ENCODE measurements at regions not wholly inside any gene's neighbourhood (a gene's known extent, or its start where the extent isn't known, plus 50 kb on each side); places are given as distances from the start of the nearest gene placed in this dataset.
"Not testable (repeated sequence)": the region's sequence is repeated elsewhere in the genome, so short reads cannot be mapped to it uniquely, and the experiment has no call there.

GRCh38 chr5:179470201-179470600 lies 80.2 kb upstream of the RUFY1 start:
- TF ChIP-seq POLR2A (IDR thresholded peaks at IDR 0.05; ENCODE audit: low read length) (no peak), GATA1 (IDR thresholded peaks at IDR 0.05; ENCODE audit: low read depth, low read length) (no peak)
- DNase-seq: no peak

DNA sequence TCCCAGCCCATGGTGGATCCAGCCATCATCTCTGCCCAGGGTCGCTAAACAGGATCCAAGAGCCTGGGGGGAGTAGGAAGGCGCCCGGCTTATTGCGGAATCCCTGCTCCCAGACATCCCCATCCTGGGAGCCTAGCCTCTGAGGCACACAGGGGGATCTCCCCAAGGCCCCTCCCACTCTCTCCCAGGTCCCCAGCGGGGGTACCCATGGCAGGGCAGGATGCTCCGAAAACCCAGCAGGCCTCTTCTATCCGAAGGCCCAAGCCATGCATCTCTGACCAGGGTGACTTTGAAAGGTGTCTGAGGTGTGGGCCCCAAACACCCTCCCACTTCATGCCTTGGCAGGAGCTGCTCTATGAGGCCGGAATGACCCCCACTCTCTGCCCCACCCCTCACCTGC lies 81.7 kb upstream of the RUFY1 start:
- TF ChIP-seq POLR2A (IDR thresholded peaks at IDR 0.05; ENCODE audit: low read length) (no peak), GATA1 (IDR thresholded peaks at IDR 0.05; ENCODE audit: low read depth, low read length) (no peak)
- no peak for DNase-seq

- no peak for TF ChIP-seq GATA1 (IDR thresholded peaks at IDR 0.05; ENCODE audit: low read depth, low read length)
- no peak for TF ChIP-seq POLR2A (IDR thresholded peaks at IDR 0.05; ENCODE audit: low read length)
Measured at GRCh38 chr5:179467441-179467840, 82.9 kb upstream of the RUFY1 start.

DNA sequence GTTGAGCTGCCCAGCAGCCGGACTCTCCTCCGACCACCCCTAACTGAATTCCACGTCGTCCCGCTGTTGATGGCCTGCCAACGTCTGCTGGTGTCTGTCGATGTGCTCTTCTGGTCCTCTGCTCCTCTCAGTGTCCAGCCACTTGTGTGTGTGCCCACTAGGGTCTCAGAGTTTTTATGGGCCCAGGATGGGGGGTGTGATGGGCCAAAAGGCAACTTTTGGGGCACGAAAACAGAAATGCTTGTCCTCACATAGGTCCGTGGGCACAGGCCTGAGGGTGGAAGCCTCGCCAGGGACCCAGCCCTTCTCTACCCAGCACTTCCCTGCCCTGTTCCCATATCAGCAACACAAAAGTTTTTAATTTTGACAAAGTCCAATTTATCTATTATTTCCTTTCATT lies 85.7 kb upstream of the RUFY1 start:
- no peak for TF ChIP-seq GATA1 (IDR thresholded peaks at IDR 0.05; ENCODE audit: low read depth, low read length)
- no peak for TF ChIP-seq POLR2A (IDR thresholded peaks at IDR 0.05; ENCODE audit: low read length)
- DNase-seq: no peak

More at GRCh38 chr5:179467441-179467840, 82.9 kb upstream of the RUFY1 start:
- DNase-seq: no peak

DNA sequence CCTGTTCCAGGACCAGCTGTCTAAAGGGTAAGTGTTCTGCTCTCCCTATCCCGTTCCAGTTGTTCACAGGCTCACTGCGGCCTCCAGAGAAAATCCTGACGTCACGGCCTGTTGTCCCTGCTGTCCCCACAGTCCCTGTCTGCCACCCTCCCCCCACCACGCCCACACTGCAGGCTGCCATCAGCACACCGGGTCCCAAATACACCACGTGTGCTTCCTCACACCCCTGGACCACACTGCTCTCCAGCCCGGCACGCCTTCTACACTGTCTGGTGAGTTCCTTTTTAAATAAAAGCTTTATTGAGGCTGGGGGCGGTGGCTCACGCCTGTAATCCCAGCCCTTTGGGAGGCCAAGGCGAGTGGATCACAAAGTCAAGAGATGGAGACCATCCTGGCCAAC lies 88.3 kb upstream of the RUFY1 start:
- no peak for DNase-seq
- TF ChIP-seq GATA1 (IDR thresholded peaks at IDR 0.05; ENCODE audit: low read depth, low read length) (no peak), POLR2A (IDR thresholded peaks at IDR 0.05; ENCODE audit: low read length) (no peak)

DNA sequence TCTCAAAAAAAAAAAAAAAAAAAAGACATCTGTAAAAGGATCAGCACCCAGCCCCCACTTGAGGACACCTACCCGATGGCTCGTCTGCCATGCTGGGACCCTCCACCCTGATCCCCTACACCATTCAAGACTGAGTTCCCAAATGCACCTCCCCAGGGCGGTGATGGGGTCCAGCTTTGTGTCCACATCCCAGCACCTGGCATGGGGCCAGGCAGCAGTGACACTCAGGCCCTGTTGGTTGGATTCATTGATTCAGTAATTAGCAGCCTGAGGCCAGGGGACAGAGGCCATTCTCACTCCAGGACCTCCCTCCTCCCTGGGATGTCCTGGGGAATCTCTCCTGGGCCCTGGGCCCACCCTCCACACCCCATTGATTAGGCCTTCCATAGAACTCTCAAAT lies 88.8 kb upstream of the RUFY1 start:
- no peak for DNase-seq
- TF ChIP-seq GATA1 (IDR thresholded peaks at IDR 0.05; ENCODE audit: low read depth, low read length): no peak
- TF ChIP-seq POLR2A (IDR thresholded peaks at IDR 0.05; ENCODE audit: low read length): no peak

DNA sequence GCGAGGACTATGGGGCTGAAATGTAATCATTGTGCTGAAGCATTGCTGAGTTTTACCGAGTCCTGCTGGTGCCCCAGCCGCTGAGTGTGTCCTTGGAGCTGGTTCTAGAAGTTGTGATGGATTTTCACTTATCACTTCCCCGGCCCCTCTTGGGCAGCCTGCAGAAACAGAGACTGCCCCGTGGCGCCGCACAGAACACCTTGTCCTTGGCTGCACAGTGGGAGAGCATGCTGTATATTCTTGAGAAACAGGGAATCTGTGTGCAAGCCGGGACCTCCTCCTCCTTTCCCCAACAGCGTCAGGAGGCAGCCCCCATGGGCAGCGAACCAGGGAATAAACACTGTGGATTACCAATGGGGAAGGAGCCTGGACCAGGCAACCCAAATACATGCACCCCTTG lies 90.6 kb upstream of the RUFY1 start:
- no peak for DNase-seq
- TF ChIP-seq POLR2A (IDR thresholded peaks at IDR 0.05; ENCODE audit: low read length): no peak
- no peak for TF ChIP-seq GATA1 (IDR thresholded peaks at IDR 0.05; ENCODE audit: low read depth, low read length)

DNA sequence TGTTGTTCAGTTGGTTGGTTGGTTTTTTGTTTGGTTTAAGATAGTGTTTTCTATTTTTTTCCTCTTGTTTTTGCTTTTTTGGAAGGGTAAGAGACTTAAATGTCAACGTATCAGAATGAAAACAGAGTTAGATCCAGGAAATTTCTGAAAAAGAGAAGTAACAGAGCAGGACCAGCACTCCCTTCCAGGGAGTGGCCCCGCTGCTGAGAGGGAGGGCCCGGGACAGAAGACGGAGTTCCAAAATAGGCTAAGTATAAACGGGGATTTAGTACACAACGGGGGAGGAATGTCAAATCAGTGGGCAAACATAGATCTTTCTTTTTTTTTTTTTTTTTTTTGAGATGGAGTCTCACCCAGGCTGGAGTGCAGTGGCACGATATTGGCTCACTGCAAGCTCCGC lies 92.7 kb upstream of the RUFY1 start:
- TF ChIP-seq GATA1 (IDR thresholded peaks at IDR 0.05; ENCODE audit: low read depth, low read length) (no peak), POLR2A (IDR thresholded peaks at IDR 0.05; ENCODE audit: low read length) (no peak)
- no peak for DNase-seq

DNA sequence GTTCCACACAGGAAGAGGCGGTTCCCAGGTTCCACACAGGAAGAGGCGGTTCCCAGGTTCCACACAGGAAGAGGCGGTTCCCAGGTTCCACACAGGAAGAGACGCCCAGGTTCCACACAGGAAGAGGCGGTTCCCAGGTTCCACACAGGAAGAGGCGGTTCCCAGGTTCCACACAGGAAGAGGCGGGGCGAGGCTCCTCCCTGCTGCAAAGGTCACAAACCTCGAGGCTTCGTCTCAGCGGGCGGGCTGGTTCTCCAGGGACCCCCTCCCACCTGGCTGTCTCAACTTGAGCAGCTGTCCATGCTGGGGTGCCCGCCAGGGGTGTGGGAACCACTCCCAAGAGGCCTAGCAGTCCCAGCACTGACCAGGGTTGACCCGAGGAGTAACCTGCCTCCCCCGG lies 94.3 kb upstream of the RUFY1 start:
- not testable (repeated sequence) for DNase-seq

DNA sequence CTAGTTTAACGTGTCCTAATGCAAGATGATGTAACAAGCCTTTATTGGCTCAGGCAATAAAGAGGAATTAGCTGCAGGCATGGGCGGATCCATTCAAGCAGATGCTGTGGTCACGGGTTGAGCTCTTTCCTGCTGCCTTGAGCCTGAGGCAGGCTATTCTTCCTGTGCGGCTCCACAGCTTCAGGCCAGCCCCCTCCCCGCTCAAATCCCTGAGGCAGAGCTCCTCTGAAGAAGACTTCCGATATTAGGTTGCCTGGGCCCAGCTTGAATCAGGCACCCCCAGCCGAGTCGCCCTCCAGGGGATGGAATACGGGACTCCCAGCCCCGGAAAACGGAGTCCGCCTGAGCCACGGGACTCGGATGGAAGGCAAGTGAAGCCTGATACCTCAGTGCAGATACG lies 95.0 kb upstream of the RUFY1 start:
- TF ChIP-seq POLR2A (IDR thresholded peaks at IDR 0.05; ENCODE audit: low read length) (no peak), GATA1 (IDR thresholded peaks at IDR 0.05; ENCODE audit: low read depth, low read length) (no peak)
- DNase-seq: no peak

- no peak for TF ChIP-seq POLR2A (IDR thresholded peaks at IDR 0.05; ENCODE audit: low read length)
- no peak for TF ChIP-seq GATA1 (IDR thresholded peaks at IDR 0.05; ENCODE audit: low read depth, low read length)
- DNase-seq: peak; percentile 68 to 77
Measured at GRCh38 chr5:179454356-179454755, 96.0 kb upstream of the RUFY1 start.

DNA sequence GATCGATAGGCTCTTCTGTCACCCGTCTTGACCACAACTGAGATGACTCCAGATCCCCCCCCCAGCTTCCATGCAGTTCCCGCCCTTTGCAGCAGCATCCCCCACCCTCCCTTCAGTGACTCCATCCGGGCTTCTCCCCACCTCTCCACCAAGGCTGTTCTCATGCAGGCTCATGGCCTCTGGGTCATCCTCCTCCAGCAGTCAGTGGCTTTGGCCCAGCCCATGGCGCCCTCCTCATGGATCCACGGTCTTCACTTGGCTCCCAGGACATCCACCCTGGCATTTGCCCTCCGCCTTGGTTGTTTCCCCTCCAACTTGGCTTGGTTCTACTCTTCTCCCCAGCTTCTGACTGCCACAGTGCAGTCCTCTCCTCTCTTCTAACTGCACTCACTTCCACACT lies 96.7 kb upstream of the RUFY1 start:
- no peak for TF ChIP-seq GATA1 (IDR thresholded peaks at IDR 0.05; ENCODE audit: low read depth, low read length)
- no peak for TF ChIP-seq POLR2A (IDR thresholded peaks at IDR 0.05; ENCODE audit: low read length)
- DNase-seq: no peak

GRCh38 chr5:179452356-179453230 lies 97.8 kb upstream of the RUFY1 start:
- no peak for DNase-seq
- TF ChIP-seq POLR2A (IDR thresholded peaks at IDR 0.05; ENCODE audit: low read length) (no peak), GATA1 (IDR thresholded peaks at IDR 0.05; ENCODE audit: low read depth, low read length) (no peak)

DNA sequence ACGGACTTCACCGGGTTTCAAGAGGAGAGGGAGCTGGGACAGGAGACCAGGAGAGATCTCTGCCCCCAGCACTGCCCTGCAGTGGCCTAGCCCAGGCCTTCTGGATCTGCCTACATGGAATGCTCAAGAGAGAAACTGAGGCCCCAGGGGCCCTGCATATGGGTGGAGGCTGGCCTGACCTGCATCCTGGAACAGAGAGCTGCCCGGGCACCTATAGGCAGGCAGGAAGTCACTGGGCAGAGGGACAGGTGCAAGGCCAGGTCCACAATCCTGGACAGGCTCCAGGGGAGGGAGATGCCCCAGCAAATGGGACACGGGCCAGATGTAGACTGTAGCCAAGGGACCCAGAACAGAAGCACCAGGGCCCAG lies 98.5 kb upstream of the RUFY1 start:
- no peak for TF ChIP-seq POLR2A (IDR thresholded peaks at IDR 0.05; ENCODE audit: low read length)
- TF ChIP-seq GATA1 (IDR thresholded peaks at IDR 0.05; ENCODE audit: low read depth, low read length): no peak
- DNase-seq: no peak

DNA sequence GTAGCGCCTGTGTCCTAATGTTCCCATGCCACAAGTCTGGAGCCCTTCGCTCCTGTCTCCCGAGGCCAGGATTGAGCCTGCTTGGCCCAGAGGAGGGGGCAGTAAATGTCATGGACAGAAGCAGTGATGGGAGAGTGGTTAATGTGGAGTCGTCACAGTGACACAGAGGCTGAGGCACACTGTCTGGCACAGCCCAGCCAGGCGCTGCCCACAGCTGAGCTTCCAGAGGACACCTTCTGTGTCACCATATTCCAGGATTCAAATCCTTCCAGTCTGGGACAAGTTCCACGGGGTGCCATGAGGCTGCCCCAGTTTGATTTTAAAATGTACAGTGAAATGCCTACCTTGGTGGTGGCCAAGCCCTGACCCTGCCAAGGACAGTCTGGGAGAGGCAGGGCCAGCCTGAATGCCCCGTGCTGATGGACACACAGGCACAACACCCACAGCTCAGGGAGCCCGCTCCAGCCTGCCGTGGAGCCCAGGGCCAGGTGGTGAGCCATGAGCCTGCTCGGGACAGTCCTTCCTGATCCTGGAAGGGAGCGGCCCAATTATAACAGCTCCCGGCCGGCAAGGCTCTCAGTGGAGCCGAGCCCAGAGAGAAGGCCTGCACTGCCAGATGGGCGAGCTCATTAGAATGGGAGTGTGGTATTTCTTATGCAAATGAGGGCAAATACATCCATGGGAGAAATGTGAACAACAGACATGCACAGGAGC lies 99.1 kb upstream of the RUFY1 start:
- no peak for TF ChIP-seq POLR2A (IDR thresholded peaks at IDR 0.05; ENCODE audit: low read length)
- no peak for TF ChIP-seq GATA1 (IDR thresholded peaks at IDR 0.05; ENCODE audit: low read depth, low read length)
- DNase-seq: no peak

GRCh38 chr5:179449950-179450349 lies 100.4 kb upstream of the RUFY1 start:
- DNase-seq: not testable (repeated sequence)

DNA sequence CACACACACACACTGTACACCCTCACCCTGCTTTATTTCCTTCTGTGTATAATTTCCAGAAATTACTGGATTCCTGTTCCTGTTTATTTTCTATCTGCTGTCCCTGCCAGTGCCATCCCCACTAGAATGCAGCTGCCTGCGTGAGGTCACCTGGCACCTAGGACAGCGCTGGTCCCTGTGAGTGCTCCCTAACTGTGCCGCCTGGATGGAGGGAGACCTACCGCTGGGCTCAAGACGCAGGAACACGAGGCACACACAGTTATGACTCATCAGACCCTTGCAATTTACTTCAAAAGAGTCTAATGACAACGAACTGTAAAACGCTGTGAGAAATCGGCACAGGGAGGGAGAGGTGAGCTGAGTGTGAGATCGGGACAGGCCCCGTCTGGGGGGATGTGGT lies 102.1 kb upstream of the RUFY1 start:
- not testable (repeated sequence) for DNase-seq

GRCh38 chr5:179442289-179442688 lies 97.0 kb upstream of the ADAMTS2 start:
- DNase-seq: not testable (repeated sequence)
